DMS153 treated with DMSO at 0.1 percent for 48 hours (cell line): ENCODE measurements at regions not wholly inside any gene's neighbourhood (a gene's known extent, or its start where the extent isn't known, plus 50 kb on each side); places are given as distances from the start of the nearest gene placed in this dataset.
A peak's percentile ranks its signal among the peaks of the same experiment; 100 is the strongest.
"Not testable (repeated sequence)": the region's sequence is repeated elsewhere in the genome, so short reads cannot be mapped to it uniquely, and the experiment has no call there.

ENCODE experiments used
- DNase-seq: peaks from one replicate; lab custom pipeline; 2025; ENCODE audit not compliant: unreplicated experiment; lab: John Stamatoyannopoulos, UW

DNA sequence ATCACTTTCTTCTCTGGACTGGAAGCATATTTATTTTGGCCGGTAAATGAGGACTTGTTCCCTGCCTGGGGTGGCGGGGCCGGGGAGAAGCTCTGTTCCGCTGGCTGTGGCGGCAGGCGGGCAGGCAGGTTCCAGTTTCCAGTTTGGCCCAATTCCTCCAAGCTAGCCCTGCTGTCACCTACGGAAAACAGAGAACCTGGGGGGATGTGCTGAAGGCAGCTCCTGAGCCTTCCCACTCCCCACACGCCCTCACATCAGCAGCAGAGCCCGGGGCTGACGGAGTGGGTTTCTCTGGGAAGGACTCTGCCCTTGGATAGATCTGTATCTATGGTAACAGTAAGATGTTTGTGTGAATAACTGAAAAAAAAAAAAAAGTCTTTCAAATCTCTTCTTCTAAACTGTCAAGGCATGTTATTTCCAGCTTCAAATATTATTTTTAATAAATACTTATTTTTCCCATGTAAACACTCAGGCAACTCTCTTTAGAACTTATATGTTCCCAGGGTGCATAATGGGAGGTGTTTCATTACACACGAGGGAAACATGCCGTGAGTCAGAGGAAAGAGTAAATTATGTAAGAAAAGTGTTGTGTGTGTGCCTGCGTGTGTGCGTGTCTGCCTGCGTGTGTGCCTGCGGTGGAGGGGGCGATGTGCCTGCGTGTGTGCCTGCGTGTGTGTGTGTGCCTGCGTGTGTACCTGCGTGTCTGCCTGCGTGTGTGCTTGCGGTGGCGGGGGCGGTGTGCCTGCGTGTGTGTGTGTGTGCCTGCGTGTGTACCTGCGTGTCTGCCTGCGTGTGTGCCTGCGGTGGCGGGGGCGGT is 116.1 kb upstream of the ZNF516 start:
- DNase-seq: no peak

DNA sequence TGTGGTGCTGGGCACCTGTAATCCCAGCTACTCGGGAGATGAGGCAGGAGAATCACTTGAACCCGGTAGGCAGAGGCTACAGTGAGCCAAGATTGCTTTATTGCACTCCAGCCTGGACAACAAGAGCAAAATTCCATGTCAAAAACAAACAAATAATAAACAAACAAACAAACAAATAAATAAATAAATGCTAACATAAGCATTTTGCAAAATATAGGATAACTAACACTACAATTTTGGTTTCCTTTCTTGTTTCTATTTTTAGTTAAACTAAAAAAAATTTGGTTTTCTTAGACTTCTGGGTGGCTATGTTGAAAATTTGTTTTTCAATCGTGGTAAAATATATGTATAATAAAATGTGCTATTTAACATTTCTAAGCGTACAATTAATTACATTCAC is 115.0 kb upstream of the ZNF516 start:
- no peak for DNase-seq

DNA sequence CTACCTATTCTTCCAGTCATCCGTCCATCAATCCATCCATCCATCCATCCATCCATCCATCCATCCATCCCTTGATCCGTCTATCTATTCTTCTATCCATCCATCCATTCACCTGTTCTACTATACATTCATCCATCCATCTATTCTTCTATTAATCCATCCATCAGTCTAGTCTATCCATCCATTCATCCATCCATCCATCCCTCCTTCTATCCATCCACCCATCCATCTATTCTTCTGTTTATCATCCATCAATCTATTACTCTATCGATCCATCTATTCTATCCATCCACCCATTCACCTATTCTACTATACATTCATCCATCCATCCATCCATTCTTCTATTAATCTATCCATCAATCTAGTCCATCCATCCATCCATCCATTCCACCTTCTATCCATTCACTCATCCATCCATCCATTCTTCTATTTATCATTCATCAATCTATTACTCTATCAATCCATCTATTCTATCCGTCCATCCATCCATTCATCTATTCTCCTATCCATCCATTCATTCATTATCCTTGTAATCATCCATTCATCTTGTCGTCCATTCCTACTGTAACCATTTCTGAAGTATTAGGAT is 110.4 kb upstream of the ZNF516 start:
- no peak for DNase-seq

DNA sequence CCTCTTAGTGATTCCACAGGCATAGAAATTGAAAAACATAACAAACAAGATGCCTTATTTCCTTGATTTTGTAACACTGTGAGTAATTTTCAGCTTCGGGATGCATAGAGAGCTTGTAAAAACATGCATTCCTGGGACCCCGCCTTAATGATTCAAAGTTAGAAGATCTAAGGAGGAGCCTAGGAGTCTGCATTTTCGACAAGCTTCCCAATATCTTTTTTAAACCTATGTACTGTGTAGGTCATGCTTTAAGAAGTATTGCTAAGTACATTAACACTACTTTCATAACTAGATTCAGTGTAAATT is 109.8 kb upstream of the ZNF516 start:
- no peak for DNase-seq

DNA sequence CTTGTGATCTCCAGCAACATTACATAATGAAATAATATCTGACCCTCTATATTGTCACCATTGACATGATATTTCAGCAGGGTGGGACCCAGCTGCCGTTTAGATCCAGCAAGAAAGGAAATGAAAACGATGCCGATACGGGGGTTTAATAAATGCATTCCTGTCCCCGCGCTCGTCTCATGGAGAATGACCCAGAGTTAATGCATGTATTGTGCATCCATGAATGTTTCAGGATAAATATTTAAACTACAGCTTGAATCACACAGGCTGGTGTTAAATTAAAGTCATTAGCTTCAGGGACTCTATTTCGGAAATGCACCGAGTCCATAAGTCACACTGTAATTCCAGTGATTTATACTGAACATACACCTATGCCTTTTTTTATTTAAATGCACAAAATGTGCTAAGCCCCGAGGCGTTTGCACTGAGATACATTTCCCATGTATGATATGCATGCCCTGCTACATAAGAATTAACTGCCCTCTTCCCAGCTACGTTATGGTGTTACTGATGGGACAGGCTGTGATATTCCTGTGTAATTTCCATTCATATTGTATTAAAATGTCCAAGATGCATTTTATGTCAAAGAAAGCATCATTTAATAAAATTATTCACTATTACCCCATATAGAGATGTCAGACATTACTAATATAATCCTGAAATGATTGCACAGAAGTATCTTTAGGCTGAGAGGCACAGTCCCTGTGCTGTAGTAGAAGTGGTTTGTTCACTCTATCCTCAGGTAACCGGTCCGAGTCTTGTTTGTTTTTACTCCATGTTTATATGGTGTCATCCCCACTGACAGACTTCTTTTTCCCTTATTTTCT is 109.3 kb upstream of the ZNF516 start:
- DNase-seq: no peak

DNA sequence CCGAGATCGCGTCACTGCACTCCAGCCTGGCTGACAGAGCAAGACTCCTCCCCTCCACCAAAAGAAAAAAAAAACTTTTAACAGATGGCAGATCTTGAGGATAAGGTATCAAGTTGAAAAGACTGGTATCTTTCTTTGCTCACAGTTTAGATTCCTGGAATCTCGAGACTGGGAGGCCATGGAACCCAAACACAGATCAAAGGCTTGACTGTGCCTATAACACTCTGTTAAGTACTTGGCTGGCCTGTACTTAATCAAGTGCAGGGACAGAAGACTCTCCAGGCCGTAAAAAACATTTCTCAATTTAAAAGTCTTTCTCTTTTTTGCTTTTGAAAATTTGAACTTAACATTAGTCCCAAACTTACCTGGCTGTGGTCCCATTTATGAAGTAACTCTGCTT is 107.1 kb upstream of the ZNF516 start:
- DNase-seq: no peak

DNA sequence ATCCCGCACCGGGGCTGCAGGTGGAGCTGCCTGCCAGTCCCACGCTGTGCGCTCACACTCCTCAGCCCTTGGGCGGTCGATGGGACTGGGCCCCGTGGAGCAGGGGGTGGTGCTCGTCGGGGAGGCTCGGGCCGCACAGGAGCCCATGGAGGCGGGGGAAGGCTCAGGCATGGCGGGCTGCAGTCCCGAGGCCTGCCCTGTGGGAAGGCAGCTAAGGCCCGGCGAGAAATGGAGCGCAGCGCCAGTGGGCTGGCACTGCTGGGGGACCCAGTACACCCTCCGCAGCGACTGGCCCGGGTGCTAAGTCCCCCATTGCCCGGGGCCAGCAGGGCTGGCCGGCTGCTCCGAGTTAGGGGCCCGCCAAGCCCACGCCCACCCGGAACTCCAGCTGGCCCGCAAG is 105.0 kb upstream of the ZNF516 start:
- not testable (repeated sequence) for DNase-seq

DNA sequence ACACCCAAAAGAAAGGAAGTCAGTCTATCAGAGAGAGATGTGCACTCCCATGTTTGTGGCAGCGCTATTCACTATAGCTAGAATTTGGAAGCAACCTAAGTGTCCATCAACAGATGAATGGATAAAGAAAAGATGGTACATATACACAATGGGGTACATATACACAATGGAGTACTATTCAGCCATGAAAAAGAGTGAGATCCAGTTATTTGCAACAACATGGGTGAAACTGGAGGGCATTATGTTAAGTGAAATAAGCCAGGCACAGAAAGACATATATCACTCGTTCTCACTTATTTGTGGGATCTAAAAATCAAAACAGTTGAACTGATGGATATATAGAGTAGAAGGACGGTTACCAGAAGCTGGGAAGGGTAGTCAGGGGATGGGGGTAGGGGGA is 99.9 kb upstream of the ZNF516 start:
- DNase-seq: no peak

DNA sequence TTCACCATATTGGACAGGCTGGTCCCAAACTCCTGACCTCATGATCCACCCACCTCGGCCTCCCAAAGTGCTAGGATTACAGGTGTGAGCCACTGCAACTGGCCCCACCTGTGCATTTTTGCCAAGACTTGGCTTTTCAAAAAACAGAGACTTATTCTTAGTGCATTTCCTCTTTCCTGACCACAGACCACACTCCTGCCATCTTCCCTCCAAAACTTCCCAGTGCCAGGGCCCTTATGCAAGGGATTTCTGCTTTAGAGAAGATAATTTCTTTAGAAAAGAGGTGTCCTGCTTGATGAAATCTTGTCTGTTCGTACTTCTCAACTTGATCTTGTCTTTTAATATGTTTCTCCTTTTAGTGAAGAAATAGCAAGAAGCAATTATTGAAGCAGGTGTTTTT is 98.8 kb upstream of the ZNF516 start:
- DNase-seq: no peak

DNA sequence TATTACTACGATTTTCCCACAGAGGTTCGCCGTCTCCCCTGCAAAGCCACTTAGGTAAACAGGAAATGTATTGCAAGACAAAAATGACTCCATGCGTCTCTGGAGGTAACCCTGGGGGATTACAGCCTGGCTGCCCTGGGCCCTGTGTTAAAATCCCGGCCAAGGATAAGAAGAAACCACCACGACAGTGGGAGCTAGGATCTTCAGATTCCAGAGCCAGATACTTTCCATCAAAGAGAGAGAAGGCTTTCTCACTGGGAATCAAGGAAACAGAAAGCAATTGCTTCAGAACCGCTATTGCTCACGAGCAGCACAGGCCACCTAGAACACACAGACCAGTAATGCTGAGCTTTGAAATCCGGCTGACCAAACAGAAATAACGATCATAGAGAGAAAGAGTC is 97.9 kb upstream of the ZNF516 start:
- DNase-seq: peak; percentile 60

DNA sequence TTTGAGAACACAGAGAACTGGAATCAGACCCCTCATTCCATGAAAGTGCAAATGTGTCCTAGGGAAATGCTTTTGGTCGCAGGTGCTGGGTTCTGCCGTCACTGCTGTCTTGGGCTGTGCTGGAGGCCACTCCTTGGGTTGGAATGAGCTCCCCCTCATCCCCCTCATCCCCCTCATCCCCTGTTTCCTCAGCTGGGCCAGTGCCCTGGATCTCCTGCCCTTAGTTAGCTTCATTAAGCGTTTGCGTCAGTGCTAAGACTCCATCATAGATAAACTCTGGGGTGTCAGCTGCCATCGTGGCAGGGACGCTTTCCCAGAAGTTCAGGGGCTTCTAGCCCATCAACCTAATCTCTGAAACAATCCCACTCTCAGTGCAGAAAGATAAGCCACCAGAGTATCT is 97.1 kb upstream of the ZNF516 start:
- no peak for DNase-seq

DNA sequence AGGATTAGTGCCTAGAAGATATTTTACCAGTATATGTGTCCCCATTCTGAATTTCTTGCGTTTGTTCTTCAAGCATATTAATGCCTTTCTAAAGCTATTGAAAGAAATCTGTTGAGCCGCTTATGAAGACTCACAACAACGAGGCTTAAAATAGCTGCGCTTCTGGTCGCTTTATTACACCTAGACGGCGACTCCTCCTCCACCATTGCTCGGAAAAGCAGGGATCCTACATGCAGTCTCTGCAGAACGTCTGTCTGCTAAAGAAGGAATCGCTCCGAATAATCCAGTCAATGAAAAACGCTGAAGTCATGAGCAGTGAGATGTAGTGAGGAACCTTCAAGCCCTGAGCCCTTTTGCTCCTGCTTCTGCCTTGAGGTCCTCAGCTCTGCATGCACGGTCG is 94.8 kb upstream of the ZNF516 start:
- no peak for DNase-seq

DNA sequence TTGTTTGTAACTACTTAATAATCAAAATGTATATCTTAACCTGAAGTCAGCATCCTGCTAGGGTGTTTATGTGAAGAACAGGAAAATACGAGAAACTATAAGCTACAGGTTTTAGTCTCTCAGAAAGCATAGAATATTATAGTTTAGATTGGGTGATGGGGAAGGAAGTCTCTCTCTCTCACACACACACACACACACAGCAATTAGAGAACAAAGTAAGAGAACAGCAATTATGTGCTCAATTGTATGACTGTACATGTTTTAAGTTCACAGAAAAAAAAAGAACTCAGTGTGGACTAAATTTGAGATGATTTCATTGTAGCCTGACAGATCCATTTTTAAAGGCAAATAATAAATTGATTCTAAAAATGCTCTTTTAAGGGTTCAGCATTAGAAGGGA is 94.3 kb upstream of the ZNF516 start:
- no peak for DNase-seq

DNA sequence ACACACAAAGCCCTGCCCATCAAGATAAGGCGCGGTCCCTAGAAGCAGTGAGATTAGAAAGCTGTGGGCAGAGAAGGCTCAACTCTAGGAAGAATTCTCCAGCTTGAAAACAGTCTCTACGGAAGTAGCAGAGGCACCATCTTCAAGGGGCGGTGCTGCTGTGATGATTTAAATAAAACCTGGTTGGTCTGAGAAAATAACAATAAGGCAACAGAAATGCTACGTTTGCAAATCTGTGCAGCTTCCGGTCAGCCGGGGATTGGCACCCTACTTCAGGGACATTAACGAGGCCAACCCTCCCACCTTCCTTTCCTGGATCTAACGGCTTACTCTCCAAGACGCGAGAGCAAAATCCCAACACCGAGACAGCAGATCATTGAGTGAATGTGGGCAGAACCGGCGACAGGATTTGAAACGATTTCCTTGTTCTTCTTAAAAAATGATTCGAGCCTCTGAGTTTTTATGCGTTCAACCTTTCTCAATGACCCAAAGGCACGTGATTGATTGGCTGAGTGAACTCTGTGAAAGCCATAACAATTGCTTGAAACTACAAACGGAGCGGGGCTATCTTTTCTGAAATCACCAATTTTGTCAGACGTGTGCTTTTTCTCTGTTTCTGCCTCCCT is 93.7 kb upstream of the ZNF516 start:
- DNase-seq: no peak

DNA sequence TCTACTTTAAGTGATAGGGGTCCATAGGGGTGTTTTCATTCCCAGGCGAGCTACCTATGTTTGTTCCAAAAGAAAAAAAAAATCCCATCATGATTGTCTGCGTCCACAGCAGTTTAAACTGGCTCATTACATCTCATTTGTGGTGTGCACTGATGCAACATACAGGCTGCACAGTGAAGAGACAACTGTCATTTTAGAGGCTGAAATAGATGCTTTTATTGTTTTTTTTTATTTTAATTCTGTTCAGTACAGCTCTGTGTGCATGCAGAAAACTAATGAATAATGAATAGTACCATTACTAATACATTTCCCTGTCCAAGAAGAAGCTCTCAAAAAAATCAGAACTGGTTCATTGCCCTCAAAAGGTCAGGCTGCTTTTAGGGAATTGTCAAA is 92.8 kb upstream of the ZNF516 start:
- no peak for DNase-seq

DNA sequence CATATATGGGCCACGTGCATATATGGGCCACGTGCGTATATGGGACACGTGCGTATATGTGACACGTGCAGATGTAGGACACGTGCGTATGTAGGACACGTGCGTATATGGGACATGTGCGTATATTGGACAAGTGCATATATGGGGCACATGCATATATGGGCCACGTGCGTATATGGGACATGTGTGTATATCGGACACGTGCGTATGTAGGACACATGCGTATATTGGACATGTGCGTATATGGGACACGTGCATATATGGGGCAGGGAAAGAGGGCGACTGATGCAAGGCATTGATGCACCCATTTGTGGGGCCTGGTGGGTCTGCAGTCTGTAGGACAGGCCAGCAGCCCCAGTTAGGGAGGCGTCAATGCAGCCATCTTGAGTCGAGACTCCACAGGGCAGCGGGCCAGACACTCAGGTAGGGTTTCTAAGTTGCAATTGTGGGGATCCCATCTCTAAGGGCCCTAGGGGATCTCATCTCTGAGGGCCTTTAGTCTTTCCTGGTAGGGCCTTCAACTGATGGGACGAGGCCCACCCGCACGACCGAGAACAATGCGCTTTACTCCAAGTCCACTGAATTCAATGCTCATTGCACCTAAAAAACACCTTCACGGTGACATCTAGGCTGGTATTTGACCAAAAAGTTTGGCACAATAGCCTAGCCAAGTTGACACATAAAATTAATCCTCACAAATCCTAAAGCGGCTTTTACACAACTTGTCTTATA is 92.3 kb upstream of the ZNF516 start:
- no peak for DNase-seq

DNA sequence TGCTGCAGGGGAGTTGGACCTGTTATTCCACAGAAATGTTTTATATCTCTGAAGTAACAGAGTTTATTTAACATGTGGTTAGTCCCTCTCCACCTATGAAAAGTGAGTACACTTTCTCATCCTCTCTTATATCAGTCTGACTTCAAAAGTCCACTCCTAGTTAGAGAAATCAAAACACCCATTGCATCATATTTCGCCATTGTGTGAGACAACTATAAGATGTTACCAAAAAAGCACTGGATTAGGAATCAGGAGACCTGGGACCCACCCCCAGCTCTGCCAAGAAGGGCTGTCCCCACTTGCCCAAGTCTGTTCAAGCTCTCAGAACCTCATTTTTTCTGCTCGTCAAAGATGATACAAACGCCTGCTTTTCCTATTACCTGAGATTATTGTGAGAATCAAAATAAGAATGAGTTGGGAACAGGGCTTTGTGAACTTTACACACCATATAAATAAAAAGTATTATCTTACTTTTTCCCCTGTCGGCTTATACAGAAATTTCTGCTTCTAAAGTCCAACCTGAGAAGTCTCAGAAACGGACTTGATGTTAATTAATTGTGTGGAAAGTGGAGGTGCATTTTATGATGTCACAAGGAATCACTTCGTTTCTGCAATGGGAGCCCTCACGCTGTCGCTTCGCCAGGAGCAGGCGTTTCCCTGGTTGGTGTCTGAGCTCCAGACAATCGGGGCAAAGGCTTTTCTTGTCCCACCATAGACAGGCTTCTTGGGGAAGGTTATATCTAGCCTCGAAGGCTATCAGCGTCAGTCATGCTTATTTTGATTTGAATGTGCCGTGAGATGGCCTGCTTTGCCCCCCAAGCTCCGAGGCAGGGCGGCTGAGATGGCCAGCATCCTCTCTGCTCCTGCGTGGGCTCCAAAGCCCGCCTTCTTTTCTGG is 89.6 kb upstream of the ZNF516 start:
- DNase-seq: no peak

DNA sequence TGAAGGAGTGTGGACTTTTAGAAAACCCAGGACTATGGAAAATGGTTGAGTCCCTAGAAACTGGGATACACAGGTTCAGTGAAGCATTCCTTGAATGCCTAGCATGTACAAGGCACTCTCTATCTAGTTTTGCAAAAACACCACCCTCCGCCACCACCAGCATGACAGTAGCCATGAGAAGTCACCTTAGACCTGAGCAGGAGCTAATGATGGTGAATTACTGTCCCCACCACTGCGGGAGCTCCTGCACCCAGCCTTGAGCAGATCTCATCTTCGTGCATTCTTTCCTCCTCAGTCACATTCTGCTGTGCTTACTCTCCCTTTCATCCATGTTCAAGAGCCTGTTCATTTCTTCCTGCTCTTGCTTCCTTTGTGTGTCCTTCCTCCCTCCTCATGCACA is 86.2 kb upstream of the ZNF516 start:
- DNase-seq: no peak

DNA sequence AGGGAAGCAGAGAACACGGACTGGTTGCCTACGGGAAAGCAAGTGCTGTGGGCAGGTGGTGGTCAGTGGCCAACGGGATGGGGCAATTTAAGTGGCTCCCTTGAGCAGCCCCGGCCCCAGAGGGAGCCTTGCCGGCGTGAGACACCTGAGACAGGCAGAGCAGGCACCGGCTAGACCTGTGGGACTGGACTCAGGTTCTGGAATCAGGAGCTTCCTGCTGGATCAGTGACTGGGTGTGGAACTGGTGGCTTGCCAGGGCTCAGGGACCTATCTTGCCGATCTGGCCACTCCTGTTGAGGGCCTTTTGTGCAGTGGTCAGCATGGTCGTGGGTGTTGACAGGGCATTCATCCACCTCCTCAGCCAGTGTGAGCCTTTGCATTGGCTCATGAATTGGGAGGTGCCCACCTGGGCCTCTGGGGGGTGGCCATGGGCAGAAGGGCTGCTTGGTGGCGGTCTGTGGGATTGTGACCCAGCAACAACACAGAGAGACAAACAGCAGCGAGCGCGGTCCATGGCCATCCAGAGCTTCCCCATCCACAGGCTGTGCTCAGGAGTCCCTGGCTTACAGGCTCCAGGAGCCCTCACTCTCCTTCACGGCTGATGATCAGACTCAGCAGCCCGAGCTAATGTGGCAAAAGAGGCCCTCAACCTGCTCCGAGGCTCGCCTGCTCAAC is 85.4 kb upstream of the ZNF516 start:
- DNase-seq: no peak

DNA sequence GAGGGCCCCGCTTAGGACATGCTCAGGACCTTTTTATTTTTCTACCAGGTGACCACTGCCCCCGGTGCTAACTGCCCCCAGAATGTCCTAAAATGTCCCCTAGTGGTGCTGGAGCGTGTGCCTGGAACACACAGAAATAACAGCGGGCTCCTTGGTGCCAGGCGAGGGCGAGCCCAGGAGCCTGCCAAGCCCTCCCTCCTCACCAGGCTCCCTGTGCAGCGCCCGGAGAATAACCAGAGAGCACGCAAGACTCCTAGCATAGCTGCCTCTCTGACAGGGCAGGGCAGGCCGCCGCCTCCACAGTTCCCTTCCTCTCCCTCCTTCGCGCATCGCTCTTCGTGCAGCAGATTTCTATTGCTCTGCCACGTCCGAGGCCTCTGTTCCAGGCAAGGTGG is 84.3 kb upstream of the ZNF516 start:
- DNase-seq: no peak
